ENCODE measurements at regions not wholly inside any gene's neighbourhood (a gene's known extent, or its start where the extent isn't known, plus 50 kb on each side); places are given as distances from the start of the nearest gene placed in this dataset.

- TF ChIP-seq POLR2AphosphoS5 (IDR thresholded peaks at IDR 0.05; ENCODE audit: low read depth, low read length) (no peak), POLR2A (IDR thresholded peaks at IDR 0.05; ENCODE audit: low read depth, low read length) (no peak), TAF1 (IDR thresholded peaks at IDR 0.05; ENCODE audit: borderline replicate concordance, low read depth, low read length) (no peak)
These were observed 971.2 kb downstream of the DIPK2A start for GRCh38 chr3:144942838-144943197.
